Right hindlimb (tissue), 1 donor: ENCODE measurements at regions not wholly inside any gene's neighbourhood (a gene's known extent, or its start where the extent isn't known, plus 50 kb on each side); places are given as distances from the start of the nearest gene placed in this dataset.
A peak's percentile ranks its signal among the peaks of the same experiment; 100 is the strongest.

Source experiments
- DNase-seq: peaks from one replicate; pipeline ENCODE4 v3.0.0-alpha.2; 2018

DNA sequence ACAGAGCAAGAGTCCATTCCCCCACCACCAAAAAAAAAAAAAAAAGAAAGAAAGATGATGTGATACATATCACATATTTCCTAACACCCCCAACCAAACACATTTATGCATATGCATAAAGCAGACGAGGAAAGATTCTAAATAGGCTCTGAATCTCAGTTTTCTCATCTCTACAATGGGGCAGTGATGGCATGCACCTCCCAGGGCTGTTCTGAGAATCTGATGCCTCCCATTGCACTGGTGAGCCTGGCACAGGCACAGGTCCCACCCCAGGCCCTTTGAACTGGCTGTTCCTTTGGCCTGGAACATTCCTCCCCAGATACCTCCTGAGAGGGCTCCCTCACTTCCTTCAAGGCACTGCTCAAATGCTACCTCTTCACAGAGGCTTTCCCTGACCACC, 116.5 kb downstream of the C9orf50 start:
- no peak for DNase-seq

- no peak for DNase-seq
Observed at GRCh38 chr9:129501771-129502319, 119.1 kb downstream of the C9orf50 start.

- no peak for DNase-seq
Observed at GRCh38 chr9:129500863-129501770, 119.8 kb downstream of the C9orf50 start.

GRCh38 chr9:129500161-129500862, 120.6 kb downstream of the C9orf50 start:
- DNase-seq, result peak; percentile 87

- DNase-seq, result no peak
Observed at GRCh38 chr9:129498451-129499384, 122.2 kb downstream of the C9orf50 start.

DNA sequence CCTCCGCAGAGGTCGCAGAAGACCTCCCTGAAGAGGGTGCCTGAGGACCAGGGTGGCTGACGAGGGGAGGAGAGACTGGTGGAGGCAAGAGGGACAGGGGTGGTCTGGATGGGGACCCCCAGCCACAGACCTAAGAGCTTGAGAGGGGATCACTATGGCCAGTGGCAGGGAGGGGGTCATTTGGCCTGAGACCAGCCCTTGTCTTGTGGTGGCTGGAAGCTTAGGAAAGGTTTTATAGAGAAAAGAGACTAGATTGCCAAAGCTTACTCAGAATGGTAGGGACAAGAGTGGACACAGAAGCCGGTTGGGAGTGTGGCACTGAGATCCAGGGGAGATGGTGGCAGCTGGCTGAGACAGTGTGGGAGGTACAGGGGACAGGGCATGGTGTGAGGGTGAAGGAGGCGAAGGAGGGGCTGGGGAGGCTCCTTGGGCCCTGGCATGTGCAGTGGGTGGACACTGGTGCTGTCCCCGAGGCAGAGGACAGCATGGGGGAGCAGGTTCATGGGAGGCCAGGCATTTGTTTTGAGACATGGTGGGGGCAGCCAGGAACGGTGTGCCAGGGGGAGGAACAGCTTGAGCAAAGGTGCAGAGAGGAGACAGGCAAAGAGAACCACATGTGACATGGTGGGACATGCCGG, 123.0 kb downstream of the C9orf50 start:
- DNase-seq, result peak; percentile 48

DNA sequence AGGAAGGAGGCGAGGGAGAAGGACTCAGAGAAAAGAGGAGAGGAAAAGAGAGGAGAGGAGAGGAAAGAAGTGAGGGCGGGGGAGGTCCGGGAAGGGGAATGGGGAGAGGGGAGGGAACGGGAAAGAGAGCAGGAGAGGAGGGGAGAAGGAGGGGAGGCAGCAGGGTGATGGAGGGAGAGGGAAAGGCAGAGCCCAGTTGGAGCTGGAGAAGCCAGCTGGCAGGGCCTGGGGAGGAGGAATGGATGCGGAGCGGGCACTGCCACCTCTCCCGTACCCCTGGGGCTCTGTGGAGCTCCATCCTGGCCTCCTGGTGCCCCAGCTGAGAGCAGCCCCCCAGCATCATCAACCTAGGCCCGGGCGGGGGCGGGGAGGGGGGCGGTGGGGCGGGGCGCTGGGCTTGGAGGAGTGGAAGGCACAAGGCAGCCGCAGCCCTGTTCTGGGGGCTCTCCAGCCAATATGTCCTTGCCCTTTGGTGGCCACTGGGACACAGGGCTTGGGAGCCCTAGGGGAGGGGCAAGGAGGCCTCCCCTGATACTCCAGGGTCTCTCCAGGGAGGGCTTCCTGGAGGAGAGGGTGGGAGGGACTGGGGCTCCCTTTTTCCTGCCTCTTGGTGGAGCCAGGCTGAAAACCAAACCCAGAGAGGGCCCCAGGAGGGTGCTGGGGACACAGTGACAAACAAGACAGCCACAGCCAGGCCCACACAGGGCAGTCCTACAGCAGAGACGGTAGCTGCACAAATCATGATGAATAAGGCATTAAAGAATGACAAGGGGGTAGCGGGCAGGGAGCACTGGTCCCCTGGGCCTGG, 123.7 kb downstream of the C9orf50 start:
- DNase-seq, result no peak

DNA sequence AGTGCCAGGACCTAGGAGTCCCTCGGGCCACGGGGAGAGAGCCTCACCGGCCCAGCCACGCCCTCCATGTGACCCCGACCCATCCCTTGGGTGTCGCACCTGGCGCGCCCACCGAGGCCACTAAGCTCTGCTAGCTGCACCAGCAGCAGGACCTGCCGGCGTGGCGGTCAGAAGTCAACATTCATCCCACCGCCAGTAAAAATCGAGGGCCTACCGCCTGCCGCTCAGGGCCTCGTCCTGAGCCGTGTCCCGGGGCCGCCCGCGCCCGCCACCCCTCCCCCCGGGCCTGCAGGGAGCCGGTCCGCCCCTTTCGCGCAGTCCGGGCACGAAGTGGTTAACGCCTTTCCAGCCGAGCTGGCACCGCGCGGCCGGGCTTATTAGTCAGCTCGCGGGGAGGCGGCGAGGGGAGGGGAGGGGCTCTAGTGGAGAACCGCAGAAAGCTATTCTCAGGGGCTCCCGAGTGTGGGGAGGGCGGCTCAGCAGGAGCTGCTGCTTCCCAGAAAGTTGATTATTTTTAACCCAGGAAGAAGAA, 124.4 kb downstream of the C9orf50 start:
- peak; percentile 97 for DNase-seq

DNA sequence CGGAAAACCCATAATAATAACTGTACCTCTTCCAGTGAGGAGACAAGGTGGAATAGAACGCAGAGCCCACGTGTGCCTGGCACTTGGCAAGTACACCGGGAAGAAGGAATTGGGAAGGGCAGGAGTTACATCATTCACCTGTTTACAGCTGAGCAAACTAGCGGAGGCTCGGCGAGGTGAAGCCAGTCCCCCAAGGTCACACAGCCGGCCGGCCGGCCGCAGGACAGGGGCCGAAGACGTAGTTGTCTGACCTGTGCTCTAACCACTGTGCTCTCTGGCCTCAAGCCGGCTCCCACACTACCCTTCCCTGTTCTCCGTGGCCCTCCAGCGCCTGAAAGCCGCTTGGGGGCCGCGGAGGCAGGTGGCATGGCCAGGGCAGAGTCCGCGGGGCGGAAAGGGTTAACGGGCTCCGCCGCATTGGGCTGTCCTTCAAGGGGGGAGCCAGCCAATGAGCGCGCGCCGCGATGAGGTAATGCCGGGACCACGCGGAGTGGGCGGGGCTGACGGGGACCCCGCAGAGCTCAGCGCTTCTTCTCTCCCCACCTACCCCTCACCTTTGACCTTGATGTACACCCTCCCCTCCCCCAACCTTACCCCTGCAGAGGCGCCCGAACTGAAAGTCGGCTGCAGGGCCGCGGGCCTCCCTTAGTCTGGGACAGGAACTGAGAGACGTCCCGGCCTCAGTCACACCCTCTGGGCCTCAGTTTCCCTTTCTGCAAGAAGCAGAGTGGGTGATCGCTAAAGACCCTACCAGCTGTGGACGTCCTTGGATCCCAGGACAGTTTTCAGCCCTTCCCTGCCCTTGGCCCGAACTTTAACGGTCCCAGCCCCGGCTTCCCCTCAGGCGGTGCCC, 125.1 kb downstream of the C9orf50 start:
- DNase-seq, result peak; percentile 95

- no peak for DNase-seq
Observed at GRCh38 chr9:129494113-129494789, 126.7 kb downstream of the C9orf50 start.

- no peak for DNase-seq
Observed at GRCh38 chr9:129493706-129494047, 127.2 kb downstream of the C9orf50 start.

DNA sequence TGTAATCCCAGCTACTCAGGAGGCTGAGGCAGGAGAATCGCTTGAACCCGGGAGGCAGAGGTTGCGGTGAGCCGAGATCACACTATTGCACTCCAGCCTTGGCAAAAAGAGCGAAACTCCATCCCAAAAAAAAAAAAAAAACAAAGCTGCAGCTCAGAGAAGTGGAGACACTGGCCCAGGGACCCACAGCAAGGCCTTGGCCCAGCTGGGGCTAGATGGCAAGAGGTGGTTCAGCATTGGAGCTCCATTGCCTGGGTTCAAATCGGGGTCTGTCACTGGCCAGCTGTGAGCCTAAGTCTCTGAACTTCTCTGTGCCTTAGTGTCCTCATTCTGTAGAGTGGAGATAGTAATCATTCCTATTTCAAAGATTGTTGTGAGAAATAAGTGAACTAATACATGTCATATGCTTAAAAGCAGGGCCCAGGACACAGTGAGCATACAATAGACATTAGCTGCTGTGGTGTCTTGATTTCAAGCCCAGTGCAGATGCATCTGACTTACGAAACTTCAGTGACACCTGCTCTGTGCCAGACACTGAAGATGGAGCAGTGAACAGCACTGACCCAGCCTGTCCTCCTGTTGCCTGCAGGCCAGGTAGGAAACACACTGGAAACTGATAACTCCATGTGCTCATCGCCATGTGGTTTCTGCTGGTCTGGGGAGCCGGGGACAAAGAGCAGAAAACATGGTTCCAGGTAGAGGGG, 127.7 kb downstream of the C9orf50 start:
- no peak for DNase-seq

DNA sequence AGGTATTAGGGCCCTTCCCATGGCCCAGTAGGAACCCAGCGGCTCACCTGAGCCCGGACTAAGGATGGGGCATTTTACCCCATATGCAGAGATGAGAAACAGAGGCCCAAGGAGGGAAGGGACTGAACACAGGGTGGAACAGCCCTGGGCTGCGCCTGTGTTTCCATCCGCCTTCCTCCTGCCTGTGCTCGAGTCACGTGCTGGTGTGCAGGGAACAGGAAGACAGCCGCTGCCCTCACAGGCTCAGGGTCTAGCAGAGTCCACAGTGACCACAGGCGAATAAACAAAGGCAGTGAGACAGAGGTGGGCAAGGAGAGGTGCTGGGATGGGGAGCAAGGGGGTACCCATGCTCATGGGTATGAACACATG, 129.4 kb downstream of the C9orf50 start:
- peak; percentile 52 for DNase-seq

GRCh38 chr9:129490583-129491486, 130.1 kb downstream of the C9orf50 start:
- DNase-seq, result peak; percentile 52

- DNase-seq, result peak; percentile 64
Observed at GRCh38 chr9:129489838-129490582, 130.9 kb downstream of the C9orf50 start.

GRCh38 chr9:129487658-129488483, 133.0 kb downstream of the C9orf50 start:
- DNase-seq, result peak; percentile 77
